GM18511 (cell line): ENCODE measurements at regions not wholly inside any gene's neighbourhood (a gene's known extent, or its start where the extent isn't known, plus 50 kb on each side); places are given as distances from the start of the nearest gene placed in this dataset.
"Not testable (repeated sequence)": the region's sequence is repeated elsewhere in the genome, so short reads cannot be mapped to it uniquely, and the experiment has no call there.

Source experiments
- ATAC-seq: cut with Tn5 transposase; IDR thresholded peaks from one replicate; pipeline ENCODE4 v1.9.1; 2021; ENCODE audit warnings: mild to moderate bottlenecking, moderate library complexity; ENCODE audit not compliant: unreplicated experiment

DNA sequence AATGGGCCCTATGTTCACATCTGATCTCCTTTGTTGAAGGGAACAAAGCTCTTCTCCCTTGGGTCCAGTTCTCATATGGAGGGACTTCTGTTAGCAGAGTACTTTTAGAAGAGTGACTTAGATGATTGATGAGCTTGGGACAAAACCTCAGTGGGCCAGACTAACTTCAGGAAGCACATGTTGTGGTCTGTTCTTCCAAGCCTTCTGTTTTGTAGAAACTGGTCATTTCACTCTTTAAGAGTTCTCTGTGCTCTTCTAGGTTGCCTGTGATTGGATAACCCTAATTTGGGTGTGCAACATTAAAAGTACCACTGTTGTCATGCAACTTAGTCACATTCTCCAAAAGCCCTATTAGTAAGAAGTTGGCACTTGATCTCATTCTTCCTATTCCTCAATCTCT, 183.5 kb upstream of the ACO1 start:
- ATAC-seq: no peak

DNA sequence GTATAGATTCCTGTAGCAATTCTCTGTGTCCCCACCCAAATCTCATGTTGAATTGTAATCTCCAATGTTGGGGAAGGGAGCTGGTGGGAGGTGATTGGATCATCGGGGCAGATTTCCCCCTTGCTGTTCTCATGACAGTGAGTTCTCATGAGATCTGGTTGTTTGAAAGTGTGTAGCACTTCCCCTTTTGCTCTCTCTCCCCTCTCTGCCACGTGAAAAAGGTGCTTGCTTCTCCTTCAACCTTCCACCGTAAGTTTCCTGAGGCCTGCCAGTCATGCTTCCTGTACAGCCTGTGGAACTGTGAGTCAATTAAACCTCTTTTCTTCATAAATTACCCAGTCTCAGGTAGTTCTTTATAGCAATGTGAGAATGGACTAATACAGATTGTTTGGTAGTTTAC, 175.3 kb upstream of the ACO1 start:
- ATAC-seq: not testable (repeated sequence)

DNA sequence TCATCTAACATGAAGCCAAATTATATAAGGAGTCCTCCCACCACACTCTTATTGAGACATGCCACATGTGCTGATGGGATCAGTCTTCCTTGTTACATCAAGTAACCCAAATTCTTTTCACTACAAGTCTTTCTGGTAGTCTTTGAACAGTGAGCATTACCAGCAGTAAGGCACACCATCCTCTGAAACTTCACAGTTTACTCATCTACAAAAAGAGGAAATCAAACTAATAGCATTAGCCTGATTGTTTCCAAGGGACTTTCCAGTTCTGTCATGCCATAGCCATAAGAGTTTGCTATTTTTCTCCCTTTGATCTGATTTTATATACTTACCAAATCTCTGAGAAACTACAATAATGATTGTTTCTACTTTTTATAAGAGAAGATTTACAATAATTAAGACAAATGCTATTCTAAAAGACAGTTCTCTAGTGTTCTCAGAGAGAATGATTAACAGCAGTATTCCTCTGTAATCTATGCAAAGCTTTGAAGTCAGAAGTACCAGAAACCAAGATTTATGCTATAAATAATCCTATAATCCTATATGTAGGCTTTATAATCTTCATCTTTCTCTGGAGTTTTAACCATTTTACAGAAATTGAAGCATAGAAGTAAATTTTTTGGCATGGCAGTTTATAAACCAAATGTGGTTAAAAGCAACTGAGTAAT, 166.2 kb upstream of the ACO1 start:
- peak; percentile 98 for ATAC-seq

DNA sequence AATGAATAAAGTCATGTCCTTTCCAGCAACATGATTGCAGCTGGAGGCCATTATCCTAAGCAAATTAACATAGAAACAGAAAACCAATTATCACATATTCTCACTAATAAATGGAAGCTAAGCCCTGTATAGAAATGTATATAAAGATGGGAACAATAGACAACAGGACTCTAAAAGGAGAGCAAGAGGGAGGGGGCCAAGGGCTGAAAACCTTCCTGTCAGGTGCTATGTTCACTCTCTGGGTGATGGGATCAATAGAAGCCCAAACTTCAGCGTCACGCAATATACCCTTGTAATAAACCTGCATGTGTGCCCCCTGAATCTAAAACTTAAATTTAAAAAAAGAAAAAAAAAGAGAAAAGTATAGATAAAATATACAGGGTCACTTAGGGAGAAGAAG, 163.7 kb upstream of the ACO1 start:
- no peak for ATAC-seq

DNA sequence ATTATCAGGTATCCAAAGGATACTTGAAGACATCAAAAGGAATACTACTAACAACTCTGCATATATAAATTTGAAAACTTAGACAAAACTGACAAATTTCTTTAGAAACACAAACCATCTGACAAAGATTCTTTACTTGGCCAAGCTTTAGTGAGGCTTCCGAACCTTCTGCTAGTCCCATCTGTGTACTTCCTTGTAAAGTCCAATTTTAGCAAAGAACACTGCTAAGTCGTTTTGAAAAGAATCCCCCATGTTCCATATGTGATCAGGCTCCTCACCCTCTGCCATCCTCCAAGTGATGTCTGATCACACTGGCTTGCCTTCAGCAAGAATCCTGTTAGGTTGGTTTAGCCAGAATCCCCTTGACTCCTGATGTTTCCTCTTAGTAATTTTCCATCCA, 150.0 kb upstream of the ACO1 start:
- ATAC-seq: no peak

DNA sequence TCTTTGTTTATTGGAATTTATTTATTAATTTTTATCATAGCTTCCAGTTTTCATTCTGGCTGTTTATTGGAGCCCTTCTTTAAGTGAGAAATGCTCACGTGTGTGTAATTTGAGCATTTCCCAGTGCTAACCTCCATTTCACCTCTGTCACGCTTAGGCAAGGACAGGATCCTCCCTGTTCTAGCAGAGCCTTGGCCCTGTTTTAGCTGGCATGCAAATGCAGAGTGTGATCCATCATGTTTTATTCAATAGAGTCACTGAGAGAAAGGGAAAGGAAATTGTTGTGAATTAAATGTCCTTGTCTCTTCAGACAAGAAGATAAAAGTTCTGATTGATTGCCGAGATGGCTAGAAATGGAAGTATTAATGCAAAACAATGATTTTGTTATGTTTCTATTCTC, 137.3 kb upstream of the ACO1 start:
- ATAC-seq: no peak

DNA sequence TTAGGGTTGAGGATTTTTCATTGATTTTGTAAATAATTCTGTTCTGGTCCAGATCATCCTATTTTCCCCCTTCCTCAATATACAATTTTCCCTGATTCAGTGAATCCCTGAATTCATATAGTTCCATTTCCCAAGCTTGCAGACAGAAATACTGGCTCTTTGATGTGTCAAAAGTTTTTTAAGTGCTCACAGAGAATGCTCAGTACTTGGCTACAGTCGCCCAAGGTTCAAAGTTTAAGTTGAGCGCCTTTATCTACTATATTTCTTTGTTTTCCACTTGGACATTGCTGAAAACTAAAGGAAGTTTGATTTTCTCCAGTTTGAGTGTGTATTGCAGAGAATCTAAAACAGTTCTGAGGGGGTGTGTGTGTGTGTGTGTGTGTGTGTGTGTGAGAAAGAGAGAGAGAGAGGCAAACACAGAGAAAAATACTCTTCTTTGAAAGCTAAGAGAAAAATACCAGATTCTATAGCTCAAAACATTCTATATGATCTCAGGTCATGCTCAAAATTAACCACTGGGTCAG, 136.2 kb upstream of the ACO1 start:
- no peak for ATAC-seq

DNA sequence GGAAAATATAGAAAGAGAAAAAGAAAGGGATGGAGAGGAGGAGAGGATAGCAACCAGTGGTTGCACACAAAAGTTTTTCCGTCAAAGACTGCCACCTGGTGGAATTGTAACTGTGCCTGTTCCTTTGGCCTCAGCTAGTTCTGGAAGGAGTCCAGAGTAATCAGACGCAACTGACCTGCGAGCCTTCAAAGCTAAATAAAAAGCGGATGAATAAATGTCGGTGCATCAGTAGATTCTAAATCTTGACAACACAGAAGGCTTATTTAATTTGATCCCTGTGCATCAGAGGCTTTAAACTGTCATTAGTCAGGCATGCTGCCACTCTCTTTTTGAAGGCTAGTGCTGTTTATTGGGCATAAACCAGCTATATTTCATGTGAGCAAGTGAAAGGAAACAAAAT, 132.9 kb upstream of the ACO1 start:
- ATAC-seq: peak; percentile 91

DNA sequence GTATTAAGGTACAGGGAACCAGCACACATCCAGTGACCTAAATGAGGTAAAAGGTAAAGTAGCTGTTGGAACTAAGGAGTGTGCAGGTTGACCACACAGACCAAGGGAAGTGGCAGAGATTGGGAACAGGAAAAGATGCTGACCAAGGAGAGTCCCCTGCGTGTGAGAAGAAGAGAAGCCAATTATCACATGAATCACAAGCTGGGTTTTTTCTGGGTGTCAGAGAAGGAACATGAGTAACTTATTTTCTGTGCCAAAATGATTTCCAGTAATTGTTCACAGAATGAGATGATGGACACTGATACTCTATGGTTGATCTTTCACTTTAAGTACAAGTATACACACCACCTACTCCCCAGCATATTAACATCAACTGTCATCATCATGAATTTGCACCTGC, 130.7 kb upstream of the ACO1 start:
- no peak for ATAC-seq

DNA sequence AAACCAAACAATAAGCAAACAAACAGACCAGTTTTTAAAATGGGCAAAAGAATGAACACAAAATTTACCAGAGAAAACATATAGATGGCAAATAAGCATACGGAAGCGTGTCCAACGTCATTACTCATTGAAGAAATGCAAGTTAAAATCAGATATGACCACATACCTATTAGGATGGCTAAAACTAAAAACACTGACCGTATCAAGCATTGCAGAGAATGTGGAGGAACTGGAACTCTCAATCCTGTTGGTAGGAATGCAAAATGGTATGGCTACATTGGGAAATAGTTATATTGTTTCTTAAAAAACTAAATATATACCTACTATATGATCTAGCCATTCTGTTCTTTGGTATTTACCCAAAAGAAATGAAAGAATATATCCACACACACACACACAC, 129.4 kb upstream of the ACO1 start:
- ATAC-seq: no peak

DNA sequence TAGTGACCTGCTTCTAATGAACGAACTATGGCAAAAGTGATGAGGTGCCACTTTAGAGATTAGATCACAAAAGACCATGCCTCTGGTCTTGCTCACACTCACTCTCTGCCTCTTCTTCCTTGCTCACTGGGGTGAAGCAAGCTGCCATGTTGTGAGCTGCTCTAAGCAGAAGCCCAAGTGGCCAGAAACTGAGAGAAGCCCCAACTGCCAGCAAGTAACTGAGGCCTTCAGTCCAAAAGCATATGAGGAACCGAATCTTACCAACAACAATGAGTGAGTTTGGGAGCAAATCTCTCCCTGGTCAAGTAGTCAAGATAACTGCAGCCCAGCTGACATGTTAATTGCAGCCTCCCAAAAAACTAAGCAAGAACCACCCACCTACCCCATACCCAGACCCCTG, 126.0 kb upstream of the ACO1 start:
- ATAC-seq: no peak

DNA sequence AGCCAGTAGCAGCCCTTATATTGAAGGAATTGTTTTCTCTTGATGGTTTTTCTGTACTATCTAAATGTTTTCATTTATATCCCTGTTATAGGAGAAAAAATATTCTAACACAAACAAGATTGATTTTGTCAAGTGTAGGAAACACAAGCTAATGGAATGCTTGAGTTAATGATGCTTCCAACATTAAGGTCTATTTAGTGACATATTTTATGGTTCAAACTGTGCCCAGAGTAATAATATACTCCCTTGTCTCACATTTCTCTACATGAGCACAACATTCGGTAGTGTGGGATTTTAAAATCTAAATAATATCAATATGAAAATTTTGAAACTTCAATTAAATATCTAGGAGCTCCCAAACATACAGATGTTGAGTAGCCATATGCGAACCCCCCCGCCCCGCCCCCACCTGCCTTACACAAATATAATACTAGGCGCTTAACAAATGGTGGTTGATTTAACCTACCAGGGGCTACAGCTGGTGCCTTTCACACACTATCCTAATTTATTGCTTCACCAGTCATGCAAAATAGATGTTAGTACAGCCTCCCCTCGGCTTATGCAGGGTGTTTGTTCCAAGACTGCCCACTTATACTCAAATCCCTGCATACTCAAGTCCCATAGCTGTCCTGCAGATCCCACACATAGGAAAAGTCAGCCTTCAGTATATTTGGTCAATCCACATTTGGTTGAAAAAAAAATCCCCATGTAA, 124.1 kb upstream of the ACO1 start:
- no peak for ATAC-seq

DNA sequence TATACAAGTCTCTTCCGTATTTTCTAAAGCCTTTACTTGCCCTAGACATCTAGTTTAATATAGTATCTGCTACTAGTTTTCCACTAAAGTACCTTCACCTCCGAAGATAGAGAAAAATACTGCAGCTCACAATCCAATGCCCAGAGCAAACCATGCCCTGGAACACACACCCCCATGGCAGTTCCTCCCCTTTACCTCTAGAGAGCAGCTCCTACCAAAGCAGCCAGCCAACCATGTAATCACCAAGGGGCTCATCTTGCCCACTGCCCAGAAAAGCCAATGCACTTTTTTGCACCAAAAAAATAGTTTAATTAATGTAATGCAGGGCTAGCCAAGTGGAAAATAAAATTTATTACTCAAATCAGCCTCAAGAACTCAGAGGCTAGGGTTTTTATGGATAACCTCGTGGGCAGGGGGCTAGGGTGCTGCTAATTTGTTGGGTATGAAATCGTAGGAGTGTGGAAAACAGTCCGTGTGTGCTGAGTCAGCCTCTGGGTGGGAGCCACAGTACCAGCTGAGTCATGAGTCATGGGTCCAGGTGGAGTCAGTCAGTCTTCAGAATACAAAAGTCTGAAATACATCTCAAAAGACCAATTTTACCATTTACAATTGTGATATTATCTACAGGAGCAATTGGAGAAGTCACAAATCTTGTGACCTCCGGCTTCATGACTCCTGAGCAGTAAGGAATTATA, 120.1 kb upstream of the ACO1 start:
- no peak for ATAC-seq

DNA sequence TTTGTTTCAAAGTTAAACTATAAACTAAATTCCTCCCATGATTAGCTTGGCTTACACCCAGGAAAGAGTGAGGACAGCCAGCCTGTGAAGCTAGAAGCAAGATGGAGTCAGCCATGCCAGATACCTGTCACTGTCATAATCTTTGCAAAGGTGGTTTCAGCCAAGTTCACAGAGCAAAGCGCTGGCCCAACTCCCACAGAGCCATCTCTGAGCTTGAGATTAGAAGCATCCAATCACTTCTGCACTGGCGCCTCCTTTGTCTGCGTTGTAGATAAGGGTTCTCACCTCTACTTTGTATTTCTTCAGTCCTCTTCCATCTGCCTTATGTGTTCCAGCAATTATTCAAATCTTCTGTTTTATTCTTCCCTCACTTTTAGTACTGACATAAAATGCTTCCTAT, 119.4 kb upstream of the ACO1 start:
- ATAC-seq: no peak

DNA sequence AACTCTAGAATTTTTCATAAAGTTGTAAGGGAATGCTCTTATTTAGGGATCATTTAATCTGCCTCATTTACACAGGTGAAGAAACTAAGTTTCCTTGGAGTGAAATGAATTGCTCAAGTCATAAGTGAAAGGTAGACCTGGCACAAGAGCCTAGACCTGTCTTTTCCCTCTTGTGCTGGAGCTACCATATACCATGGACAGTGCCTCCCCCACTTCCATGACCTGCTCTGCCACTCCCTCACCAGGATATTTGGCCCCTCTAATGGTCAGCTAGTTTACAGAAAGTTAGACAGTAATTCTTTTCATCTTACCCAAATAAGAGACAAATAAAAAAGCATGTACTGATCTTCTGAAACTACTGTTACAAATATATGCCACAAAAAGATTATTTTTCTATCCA, 105.5 kb upstream of the ACO1 start:
- no peak for ATAC-seq

DNA sequence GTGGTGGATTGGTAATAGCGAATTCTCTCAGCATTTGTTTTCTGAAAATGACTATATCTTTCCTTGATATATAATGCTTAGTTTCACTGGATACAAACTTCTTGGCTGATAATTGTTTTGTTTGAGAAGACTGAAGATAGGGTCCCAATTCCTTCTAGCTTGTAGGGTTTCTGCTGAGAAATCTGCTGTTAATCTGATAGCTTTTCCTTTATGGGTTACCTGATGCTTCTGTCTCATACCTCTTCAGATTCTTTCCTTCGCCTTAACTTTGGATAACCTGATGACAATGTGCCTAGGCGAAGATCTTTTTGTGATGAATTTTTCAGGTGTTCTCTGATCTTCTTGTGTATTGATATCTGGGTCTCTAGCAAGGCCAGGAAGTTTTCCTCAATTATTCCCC, 94.7 kb upstream of the ACO1 start:
- ATAC-seq: no peak

DNA sequence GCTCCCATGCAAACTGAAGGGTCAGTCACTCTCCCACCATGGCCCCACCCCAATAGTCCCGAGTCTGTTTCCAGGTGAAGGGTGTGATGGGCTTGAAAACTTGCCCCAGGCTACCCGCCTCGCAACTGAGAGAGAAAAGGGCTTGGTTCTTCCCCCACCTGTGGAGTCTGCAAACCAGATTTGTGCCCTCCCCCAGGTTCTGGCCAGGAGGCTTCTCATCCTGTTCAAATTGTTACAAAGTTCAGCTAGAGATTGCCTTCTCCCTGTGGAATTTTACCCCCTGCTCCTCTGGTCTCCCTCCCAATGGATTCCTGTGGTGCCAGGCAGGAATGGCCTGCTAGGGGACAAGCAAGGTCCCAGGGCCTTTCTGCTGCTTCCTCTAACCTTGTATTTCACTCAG, 93.1 kb upstream of the ACO1 start:
- no peak for ATAC-seq

DNA sequence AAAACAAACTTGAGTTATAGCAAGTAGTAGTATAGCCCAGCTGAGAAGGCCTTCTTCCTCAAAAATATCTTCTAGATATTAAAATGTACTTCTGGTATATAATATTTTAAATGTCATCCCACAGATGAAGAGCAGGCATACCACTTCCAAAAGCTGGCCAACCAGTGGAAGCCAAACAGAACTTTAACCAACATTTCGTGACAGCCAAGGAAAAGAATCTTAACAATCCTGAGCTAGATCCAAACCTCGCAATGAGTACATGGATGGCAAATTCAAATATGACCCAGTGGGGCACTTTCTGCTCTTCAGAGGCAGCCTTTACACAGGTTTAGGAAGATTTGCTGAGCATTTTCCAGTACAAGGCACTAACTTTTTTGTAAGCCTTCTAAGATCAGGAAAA, 91.8 kb upstream of the ACO1 start:
- ATAC-seq: no peak

DNA sequence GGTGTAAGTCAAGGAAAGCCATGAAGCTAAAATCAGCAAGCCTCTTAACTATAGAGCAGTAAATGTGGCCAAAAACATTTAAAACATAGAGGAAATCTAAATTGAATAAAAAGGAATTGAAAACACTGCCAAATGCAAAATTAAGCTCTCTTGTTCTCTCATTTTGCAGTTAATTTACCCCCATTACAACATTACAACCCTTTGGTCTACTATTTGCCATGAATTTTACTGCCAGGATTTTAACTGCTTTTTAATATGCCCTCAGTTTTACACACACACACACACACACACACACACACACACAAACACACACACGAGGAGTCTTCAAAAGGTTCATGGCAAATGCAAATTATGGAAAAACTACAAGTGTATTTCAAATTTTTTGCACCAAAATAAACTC, 91.4 kb upstream of the ACO1 start:
- no peak for ATAC-seq

DNA sequence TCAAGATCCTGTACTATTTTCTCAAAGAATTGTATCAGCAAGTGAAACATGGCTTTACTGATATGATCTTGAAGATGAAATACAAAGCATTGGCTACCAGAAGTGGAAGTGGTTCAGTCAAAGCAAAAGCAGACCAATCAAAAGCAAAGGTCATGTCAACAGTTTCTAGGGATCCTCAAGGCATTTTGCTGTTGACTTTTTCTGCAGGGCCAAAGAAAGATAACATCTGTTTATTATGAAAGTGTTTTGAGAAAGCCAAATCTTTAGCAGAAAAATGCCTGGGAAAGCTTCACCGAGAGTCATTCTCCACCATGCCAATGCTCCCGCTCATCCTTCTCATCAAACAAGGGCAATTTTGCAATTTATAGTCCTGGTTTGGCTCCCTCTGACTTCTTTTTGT, 90.3 kb upstream of the ACO1 start:
- no peak for ATAC-seq

DNA sequence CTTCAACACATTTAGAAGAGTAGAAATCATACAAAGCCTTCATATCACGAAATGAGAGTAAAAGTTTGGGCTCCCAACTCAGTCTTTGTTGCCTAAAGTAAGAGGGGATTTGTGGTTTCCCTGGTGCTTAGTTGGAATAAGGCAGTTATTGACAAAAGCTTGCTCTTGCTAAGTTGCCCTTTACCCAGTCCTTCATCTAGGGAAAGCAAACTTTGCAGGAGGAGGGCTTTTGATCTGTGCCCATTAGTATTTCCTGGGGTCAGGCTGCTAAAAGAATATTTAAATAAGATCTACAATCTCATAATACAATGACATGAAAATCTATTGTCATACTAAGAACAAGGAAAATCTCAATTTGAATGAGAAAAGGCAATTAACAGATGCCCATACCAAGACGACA, 84.1 kb upstream of the ACO1 start:
- ATAC-seq: no peak

DNA sequence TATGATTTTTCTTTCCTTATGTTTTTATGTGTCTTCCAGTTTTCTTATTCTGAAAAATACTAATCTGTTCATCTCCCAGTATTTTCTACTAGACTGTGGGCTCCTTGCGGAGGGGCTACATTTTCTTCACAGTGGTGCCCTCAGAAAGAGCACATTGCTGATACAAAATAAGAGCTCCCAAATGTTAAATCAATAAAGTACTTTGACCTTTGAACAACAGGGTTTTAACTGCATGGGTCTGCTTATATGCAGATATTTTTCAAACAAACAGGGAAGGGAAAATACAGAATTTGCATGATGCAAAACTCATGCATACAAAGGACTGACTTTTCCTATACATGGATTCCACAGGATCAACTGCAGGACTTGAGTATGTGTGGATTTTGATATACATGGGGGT, 79.9 kb upstream of the ACO1 start:
- no peak for ATAC-seq
